GM12865 (cell line): ENCODE measurements at regions not wholly inside any gene's neighbourhood (a gene's known extent, or its start where the extent isn't known, plus 50 kb on each side); places are given as distances from the start of the nearest gene placed in this dataset.

Experiments
- DNase-seq: peaks from one replicate; pipeline ENCODE4 v3.0.0; 2010; ENCODE audit warnings: low read depth
- H3K4me3 ChIP-seq: 2 replicates; pipeline ENCODE4 v1.5.1; 2011; ENCODE audit warnings: mild to moderate bottlenecking, low read depth, low read length, control low read depth
- CTCF ChIP-seq: IDR thresholded peaks from 2 replicates; pipeline ENCODE4 v1.5.1; 2011; ENCODE audit warnings: low read length, control low read depth, low read depth, inconsistent platforms; ENCODE audit not compliant: insufficient read depth; ENCODE audit errors: missing control alignments

GRCh38 chr18:6592522-6592921 lies 137.0 kb upstream of the ARHGAP28 start:
- TF ChIP-seq CTCF, result no peak

GRCh38 chr18:6593142-6593885 lies 136.2 kb upstream of the ARHGAP28 start:
- TF ChIP-seq CTCF, result no peak
- no peak overlapping the region for H3K4me3 ChIP-seq
- no peak for DNase-seq

More at GRCh38 chr18:6592522-6592921, 137.0 kb upstream of the ARHGAP28 start:
- H3K4me3 ChIP-seq, result no peak overlapping the region
- no peak for DNase-seq

- no peak for TF ChIP-seq CTCF
- no peak overlapping the region for H3K4me3 ChIP-seq
- no peak for DNase-seq
These were observed 133.8 kb upstream of the ARHGAP28 start for GRCh38 chr18:6595666-6596065.

- H3K4me3 ChIP-seq, result no peak overlapping the region
- no peak for TF ChIP-seq CTCF
- DNase-seq, result no peak
These were observed 130.9 kb upstream of the ARHGAP28 start for GRCh38 chr18:6598657-6599056.

- DNase-seq, result no peak
- no peak for TF ChIP-seq CTCF
- H3K4me3 ChIP-seq, result no peak overlapping the region
These were observed 128.8 kb upstream of the ARHGAP28 start for GRCh38 chr18:6600667-6601167.

- no peak for DNase-seq
- no peak for TF ChIP-seq CTCF
- no peak overlapping the region for H3K4me3 ChIP-seq
These were observed 128.3 kb upstream of the ARHGAP28 start for GRCh38 chr18:6601241-6601640.

GRCh38 chr18:6602365-6602764 lies 127.2 kb upstream of the ARHGAP28 start:
- TF ChIP-seq CTCF, result no peak

More at GRCh38 chr18:6602365-6602764, 127.2 kb upstream of the ARHGAP28 start:
- no peak for DNase-seq
- H3K4me3 ChIP-seq, result no peak overlapping the region
